ENCODE measurements at regions not wholly inside any gene's neighbourhood (a gene's known extent, or its start where the extent isn't known, plus 50 kb on each side); places are given as distances from the start of the nearest gene placed in this dataset.

GRCh38 chr14:71694591-71695530, 237.4 kb upstream of the RGS6 start (continued):
- no peak for TF ChIP-seq BHLHE40 (IDR thresholded peaks at IDR 0.05; ENCODE audit: low read depth, low read length)
- no peak for TF ChIP-seq FOS (IDR thresholded peaks at IDR 0.05; ENCODE audit: low read depth, low read length)

- Histone ChIP-seq H2BK20ac (ENCODE audit: low read depth, low read length) (0 out of 2 replicates have a peak overlapping the region, but pooled peaks have one; percentile 26), H3K56ac (ENCODE audit: extremely low read depth, insufficient read depth, low read length) (no peak overlapping the region), H3K79me1 (ENCODE audit: low read depth in 1 of 2, low read length in 2 of 2) (peaks cover 20 to 26% of the 10 kb centered on the region in 2 experiments), H3K27ac (ENCODE audit: insufficient read depth, low read length) (no peak overlapping the region), H2BK120ac (ENCODE audit: low read depth, low read length) (no peak overlapping the region; the same call in 1 of the 2 replicates), H3K4ac (ENCODE audit: low read depth, low read length) (peak overlapping the region; percentile 58), H2AK9ac (replicated peaks; ENCODE audit: low read depth, low read length, poor library complexity) (no peak overlapping the region), H2BK15ac (ENCODE audit: low read depth, low read length) (0 out of 3 replicates have a peak overlapping the region, but pooled peaks have one; percentile 25), H3K27me3 (ENCODE audit: control insufficient read depth, insufficient read depth, low read length) (no peaks in the 10 kb centered on the region), H4K8ac (ENCODE audit: low read depth in 2 of 2, low read length in 2 of 2) (peak overlapping the region in 1 of 2 experiments; percentile 52; a peak in 1 of 4 replicates), H3K9me1 (ENCODE audit: insufficient read depth, low read length) (peaks cover 5% of the 10 kb centered on the region; the same call in 1 of the 2 replicates), H3K4me2 (ENCODE audit: low read depth, low read length) (peak overlapping the region; percentile 48), H3K23ac (ENCODE audit: low read depth, low read length) (0 out of 2 replicates have a peak overlapping the region, but pooled peaks have one; percentile 16), H3K14ac (replicated peaks; ENCODE audit: low read depth, low read length) (peak overlapping the region; percentile 83), H3K9me3 (ENCODE audit: control insufficient read depth, insufficient read depth, low read length) (no peaks in the 10 kb centered on the region), H2AK5ac (ENCODE audit: low read depth, low read length) (peak overlapping the region; percentile 73), H4K5ac (ENCODE audit: low read depth, low read length) (peak overlapping the region; percentile 0; the same call in 1 of the 2 replicates), H3K4me1 (ENCODE audit: control insufficient read depth, insufficient read depth, low read length) (peaks cover 10% of the 10 kb centered on the region), H3K4me3 (ENCODE audit: insufficient read depth, low read depth, low read length) (no peak overlapping the region), H2BK5ac (ENCODE audit: low read depth, low read length, poor library complexity, severe bottlenecking) (no peak overlapping the region), H4K91ac (ENCODE audit: insufficient read depth, low read depth, low read length) (peak overlapping the region; percentile 40; the same call in 1 of the 2 replicates), H3K36me3 (ENCODE audit: control insufficient read depth, insufficient read depth, low read length) (peaks cover 6% of the 10 kb centered on the region), H3K18ac (ENCODE audit: low read depth, low read length) (peak overlapping the region; percentile 30; the same call in 1 of the 2 replicates), H2AFZ (replicated peaks; ENCODE audit: low read length, poor library complexity) (no peak overlapping the region), H4K20me1 (ENCODE audit: insufficient read depth, low read length) (no peaks in the 10 kb centered on the region), H3K9ac (ENCODE audit: low read depth, low read length) (no peak overlapping the region)
- dilution Hi-C loops (cut with HindIII; ENCODE audit: low sequenced_read_pairs, unreplicated experiment): no loop called here
- WGBS, 2 experiments (ENCODE audit: extremely low coverage in 2 of 2, insufficient read length in 1 of 2): no CpG with 5 or more reads among the region's 6 CpGs
- intact Hi-C loops (cut with micrococcal nuclease): no loop called here
- no TSS peak for BruUV-seq (replicated peaks)
- ChIA-PET CTCF (no interaction called here), POLR2A (ENCODE audit: unreplicated experiment) (no interaction called here)
- DNase-seq (no peak), ATAC-seq (ENCODE audit: low read depth) (no peak)
- in situ Hi-C loops (cut with MboI; ENCODE audit: low sequenced_read_pairs): no loop called here
- TF ChIP-seq RCOR1 (IDR thresholded peaks at IDR 0.05; ENCODE audit: insufficient replicate concordance, low read length): no peak
- TF ChIP-seq POLR2A (IDR thresholded peaks at IDR 0.05; ENCODE audit: low read depth, low read length): no peak
- TF ChIP-seq CEBPB (IDR thresholded peaks at IDR 0.05; ENCODE audit: low read depth, low read length): no peak
- TF ChIP-seq MXI1 (IDR thresholded peaks at IDR 0.05; ENCODE audit: borderline replicate concordance, low read depth, low read length): no peak
- no peak for TF ChIP-seq RAD21 (IDR thresholded peaks at IDR 0.05; ENCODE audit: low read length)
- no peak for TF ChIP-seq ELK1 (IDR thresholded peaks at IDR 0.05; ENCODE audit: borderline replicate concordance, low read depth, low read length)
- TF ChIP-seq NFE2L2 (IDR thresholded peaks at IDR 0.05; ENCODE audit: low read depth, low read length): no peak
- no peak for TF ChIP-seq MAFK (IDR thresholded peaks at IDR 0.05; ENCODE audit: low read depth, low read length)
- no peak for TF ChIP-seq SMC3 (IDR thresholded peaks at IDR 0.05; ENCODE audit: low read depth, low read length)
- no peak for TF ChIP-seq CHD1 (IDR thresholded peaks at IDR 0.05; ENCODE audit: low read depth, low read length)
Observed at GRCh38 chr14:71695611-71696350, 236.4 kb upstream of the RGS6 start.
